ENCODE measurements at regions not wholly inside any gene's neighbourhood (a gene's known extent, or its start where the extent isn't known, plus 50 kb on each side); places are given as distances from the start of the nearest gene placed in this dataset.
"Not testable (repeated sequence)": the region's sequence is repeated elsewhere in the genome, so short reads cannot be mapped to it uniquely, and the experiment has no call there.

DNA sequence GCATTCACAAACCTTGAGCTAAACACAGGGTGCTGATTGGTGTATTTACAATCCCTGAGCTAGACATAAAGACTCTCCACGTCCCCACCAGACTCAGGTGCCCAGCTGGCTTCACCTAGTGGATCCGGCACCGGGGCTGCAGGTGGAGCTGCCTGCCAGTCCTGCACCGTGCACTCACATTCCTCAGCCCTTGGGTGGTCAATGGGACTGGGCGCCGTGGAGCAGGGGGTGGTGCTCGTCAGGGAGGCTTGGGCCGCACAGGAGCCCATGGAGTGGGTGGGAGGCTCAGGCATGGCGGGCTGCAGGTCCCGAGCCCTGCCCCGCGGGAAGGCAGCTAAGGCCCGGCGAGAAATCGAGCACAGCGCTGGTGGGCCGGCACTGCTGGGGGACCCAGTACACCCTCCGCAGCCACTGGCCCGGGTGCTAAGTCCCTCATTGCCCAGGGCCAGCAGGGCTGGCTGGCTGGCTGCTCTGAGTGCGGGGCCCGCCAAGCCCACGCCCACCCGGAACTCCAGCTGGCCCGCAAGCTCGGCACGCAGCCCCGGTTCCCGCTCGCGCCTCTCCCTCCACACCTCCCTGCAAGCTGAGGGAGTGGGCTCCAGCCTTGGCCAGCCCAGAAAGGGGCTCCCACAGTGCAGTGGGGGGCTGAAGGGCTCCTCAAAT, 622.2 kb upstream of the ADGRL2 start:
- not testable (repeated sequence) for TF ChIP-seq POLR2AphosphoS5 (IDR thresholded peaks at IDR 0.05; ENCODE audit: borderline replicate concordance, low read depth, low read length); EZH2 (IDR thresholded peaks at IDR 0.05); FOXP2 (optimal IDR thresholded peaks at IDR 0.05; ENCODE audit: control extremely low read depth, extremely low read length, insufficient read depth)

Data from SK-N-MC (cell line).